Kidney epithelial cell (primary cell): ENCODE measurements at regions not wholly inside any gene's neighbourhood (a gene's known extent, or its start where the extent isn't known, plus 50 kb on each side); places are given as distances from the start of the nearest gene placed in this dataset.

Experiments
- DNase-seq: peaks from one replicate; pipeline ENCODE4 v3.0.0-alpha.2; 2010; ENCODE audit warnings: low read depth
- H3K27me3 ChIP-seq: 2 replicates; pipeline ENCODE4 v1.6.0; 2011; ENCODE audit warnings: low read length; ENCODE audit not compliant: control insufficient read depth, insufficient read depth
- H3K36me3 ChIP-seq: 2 replicates; pipeline ENCODE4 v1.5.1; 2011; ENCODE audit warnings: low read length; ENCODE audit not compliant: control insufficient read depth, insufficient read depth
- H3K4me3 ChIP-seq: 2 replicates; pipeline ENCODE4 v1.5.1; 2011; ENCODE audit warnings: low read depth, mild to moderate bottlenecking, control low read depth, low read length
- CTCF ChIP-seq: IDR thresholded peaks from 2 replicates; pipeline ENCODE4 v1.5.1; 2011; ENCODE audit warnings: mild to moderate bottlenecking, moderate library complexity, low read length, control low read depth, inconsistent platforms; ENCODE audit not compliant: insufficient read depth, poor library complexity, severe bottlenecking

GRCh38 chr19:31908496-31909225, 436.7 kb upstream of the ZNF507 start:
- no peak for TF ChIP-seq CTCF
- Histone ChIP-seq H3K27me3 (no peaks in the 10 kb centered on the region), H3K4me3 (no peak overlapping the region), H3K36me3 (no peaks in the 10 kb centered on the region)
- DNase-seq, result no peak

DNA sequence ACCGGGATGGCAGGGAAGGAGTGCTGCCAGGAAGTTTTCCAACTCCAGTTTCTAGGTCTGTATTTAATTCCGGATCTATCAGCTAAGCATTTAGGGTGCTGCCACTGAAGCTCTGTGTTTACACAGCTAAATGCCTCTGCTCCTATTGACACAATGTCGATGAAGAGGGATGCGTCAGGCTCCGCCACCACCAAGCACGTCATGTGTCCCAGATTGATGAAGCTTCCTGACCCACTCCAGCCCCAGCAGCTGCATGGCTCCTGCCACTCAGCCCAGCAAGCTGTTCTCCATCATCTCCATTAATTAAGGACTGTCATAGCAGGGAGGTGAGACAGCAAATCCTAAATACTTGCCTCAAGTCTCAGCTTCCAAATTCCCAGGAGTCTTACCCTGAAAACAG, 435.2 kb upstream of the ZNF507 start:
- H3K36me3 ChIP-seq, result no peaks in the 10 kb centered on the region
- H3K27me3 ChIP-seq, result no peaks in the 10 kb centered on the region
- no peak for TF ChIP-seq CTCF
- H3K4me3 ChIP-seq, result no peak overlapping the region
- DNase-seq, result no peak

DNA sequence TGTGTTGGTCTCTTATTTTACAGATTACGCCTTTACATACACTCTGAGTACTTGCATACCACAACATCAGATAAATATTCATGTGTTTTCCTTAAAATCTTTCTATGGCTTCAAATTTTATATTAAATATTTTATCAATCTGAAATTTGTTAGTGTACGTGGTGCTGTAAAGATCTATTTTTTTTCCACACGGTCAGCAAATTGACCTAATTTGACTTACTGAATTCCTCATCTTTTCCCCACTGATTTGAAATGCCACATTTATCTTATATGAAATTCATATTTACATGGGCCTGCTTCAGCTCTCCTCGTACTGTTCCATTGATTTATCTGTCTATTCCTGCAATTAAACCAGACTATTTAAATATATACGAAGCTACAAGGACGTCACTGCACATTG, 433.8 kb upstream of the ZNF507 start:
- Histone ChIP-seq H3K27me3 (no peaks in the 10 kb centered on the region), H3K4me3 (no peak overlapping the region), H3K36me3 (no peaks in the 10 kb centered on the region)
- DNase-seq, result no peak
- no peak for TF ChIP-seq CTCF

GRCh38 chr19:31913103-31913661, 432.2 kb upstream of the ZNF507 start:
- H3K36me3 ChIP-seq, result no peaks in the 10 kb centered on the region
- DNase-seq, result no peak
- no peak for TF ChIP-seq CTCF
- no peak overlapping the region for H3K4me3 ChIP-seq
- H3K27me3 ChIP-seq, result no peaks in the 10 kb centered on the region

GRCh38 chr19:31930401-31930800, 415.0 kb upstream of the ZNF507 start:
- no peaks in the 10 kb centered on the region for H3K36me3 ChIP-seq
- no peak for DNase-seq
- H3K4me3 ChIP-seq, result no peak overlapping the region
- no peaks in the 10 kb centered on the region for H3K27me3 ChIP-seq
- no peak for TF ChIP-seq CTCF

GRCh38 chr19:31937983-31938382, 407.4 kb upstream of the ZNF507 start:
- TF ChIP-seq CTCF, result no peak
- DNase-seq, result no peak
- no peaks in the 10 kb centered on the region for H3K36me3 ChIP-seq

More at GRCh38 chr19:31937983-31938382, 407.4 kb upstream of the ZNF507 start:
- H3K4me3 ChIP-seq, result no peak overlapping the region
- H3K27me3 ChIP-seq, result no peaks in the 10 kb centered on the region
